ENCODE measurements at regions not wholly inside any gene's neighbourhood (a gene's known extent, or its start where the extent isn't known, plus 50 kb on each side); places are given as distances from the start of the nearest gene placed in this dataset.

- no peaks in the 10 kb centered on the region for H3K27me3 ChIP-seq (ENCODE audit: insufficient read depth, low read length, poor library complexity)
- no peak overlapping the region for H2AFZ ChIP-seq (ENCODE audit: low read depth, low read length)
- no peaks in the 10 kb centered on the region for H3K36me3 ChIP-seq (ENCODE audit: insufficient read depth, low read length)
- no peak overlapping the region for H3K9ac ChIP-seq (ENCODE audit: low read depth, low read length)
- no peak overlapping the region for H3K4me3 ChIP-seq (ENCODE audit: low read depth in 1 of 2, low read length in 2 of 2)
- TF ChIP-seq, protein P1, sequence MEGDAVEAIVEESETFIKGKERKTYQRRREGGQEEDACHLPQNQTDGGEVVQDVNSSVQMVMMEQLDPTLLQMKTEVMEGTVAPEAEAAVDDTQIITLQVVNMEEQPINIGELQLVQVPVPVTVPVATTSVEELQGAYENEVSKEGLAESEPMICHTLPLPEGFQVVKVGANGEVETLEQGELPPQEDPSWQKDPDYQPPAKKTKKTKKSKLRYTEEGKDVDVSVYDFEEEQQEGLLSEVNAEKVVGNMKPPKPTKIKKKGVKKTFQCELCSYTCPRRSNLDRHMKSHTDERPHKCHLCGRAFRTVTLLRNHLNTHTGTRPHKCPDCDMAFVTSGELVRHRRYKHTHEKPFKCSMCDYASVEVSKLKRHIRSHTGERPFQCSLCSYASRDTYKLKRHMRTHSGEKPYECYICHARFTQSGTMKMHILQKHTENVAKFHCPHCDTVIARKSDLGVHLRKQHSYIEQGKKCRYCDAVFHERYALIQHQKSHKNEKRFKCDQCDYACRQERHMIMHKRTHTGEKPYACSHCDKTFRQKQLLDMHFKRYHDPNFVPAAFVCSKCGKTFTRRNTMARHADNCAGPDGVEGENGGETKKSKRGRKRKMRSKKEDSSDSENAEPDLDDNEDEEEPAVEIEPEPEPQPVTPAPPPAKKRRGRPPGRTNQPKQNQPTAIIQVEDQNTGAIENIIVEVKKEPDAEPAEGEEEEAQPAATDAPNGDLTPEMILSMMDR (IDR thresholded peaks at IDR 0.05; ENCODE audit: borderline replicate concordance, extremely low read depth, low read length, poor library complexity, severe bottlenecking): no peak
- no peak for TF ChIP-seq EZH2 (IDR thresholded peaks at IDR 0.05; ENCODE audit: borderline replicate concordance, low read depth, low read length, severe bottlenecking)
- DNase-seq (no peak), ATAC-seq (ENCODE audit: insufficient read depth, low read depth) (no peak)
- no peak overlapping the region for H3K27ac ChIP-seq (ENCODE audit: low read length)
- H3K79me2 ChIP-seq (ENCODE audit: insufficient read depth, low read length): no peaks in the 10 kb centered on the region
- no peaks in the 10 kb centered on the region for H3K4me1 ChIP-seq (ENCODE audit: insufficient read depth, low read length)
- H3K4me2 ChIP-seq (ENCODE audit: insufficient read depth, low read length): no peak overlapping the region
- H4K20me1 ChIP-seq (ENCODE audit: insufficient read depth, low read length): no peaks in the 10 kb centered on the region
- H3K9me3 ChIP-seq (ENCODE audit: insufficient read depth, low read length, severe bottlenecking): no peaks in the 10 kb centered on the region
These were observed 322.2 kb downstream of the IRS1 start for GRCh38 chr2:226477221-226478108.

DNA sequence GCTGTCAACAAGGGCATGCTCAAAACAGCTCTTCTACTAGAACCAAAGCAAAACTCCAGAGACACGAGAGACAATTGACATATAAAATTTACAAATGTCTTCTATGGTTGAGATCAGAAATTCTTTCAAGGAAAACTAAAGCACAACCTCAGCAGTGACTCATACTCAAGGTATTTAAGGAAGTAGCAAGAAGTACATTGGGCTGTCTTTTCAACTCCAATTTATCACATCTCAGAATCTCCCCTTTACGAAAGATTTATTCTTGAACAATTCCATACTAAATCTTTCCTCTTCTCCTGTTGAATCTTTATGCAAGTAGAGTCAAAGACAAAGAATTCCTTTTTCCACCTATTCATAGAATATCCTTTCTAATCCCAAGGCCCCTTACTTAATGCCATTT is 324.0 kb downstream of the IRS1 start:
- no peak for DNase-seq
- H3K4me2 ChIP-seq (ENCODE audit: insufficient read depth, low read length): no peak overlapping the region

GRCh38 chr2:226474131-226474530 is 325.5 kb downstream of the IRS1 start:
- Histone ChIP-seq H3K4me2 (ENCODE audit: insufficient read depth, low read length) (no peak overlapping the region), H2AFZ (ENCODE audit: low read depth, low read length) (no peak overlapping the region), H3K27ac (ENCODE audit: low read length) (no peak overlapping the region), H3K4me3 (ENCODE audit: low read depth in 1 of 2, low read length in 2 of 2) (no peak overlapping the region), H3K4me1 (ENCODE audit: insufficient read depth, low read length) (no peaks in the 10 kb centered on the region), H3K79me2 (ENCODE audit: insufficient read depth, low read length) (no peaks in the 10 kb centered on the region), H4K20me1 (ENCODE audit: insufficient read depth, low read length) (no peaks in the 10 kb centered on the region), H3K27me3 (ENCODE audit: insufficient read depth, low read length, poor library complexity) (no peaks in the 10 kb centered on the region), H3K36me3 (ENCODE audit: insufficient read depth, low read length) (no peaks in the 10 kb centered on the region), H3K9ac (ENCODE audit: low read depth, low read length) (no peak overlapping the region), H3K9me3 (ENCODE audit: insufficient read depth, low read length, severe bottlenecking) (no peaks in the 10 kb centered on the region)
- ATAC-seq (ENCODE audit: insufficient read depth, low read depth) (no peak), DNase-seq (no peak)
- no peak for TF ChIP-seq EZH2 (IDR thresholded peaks at IDR 0.05; ENCODE audit: borderline replicate concordance, low read depth, low read length, severe bottlenecking)
- TF ChIP-seq, protein P1 (IDR thresholded peaks at IDR 0.05; ENCODE audit: borderline replicate concordance, extremely low read depth, low read length, poor library complexity, severe bottlenecking): no peak

More for the DNA sequence above, 324.0 kb downstream of the IRS1 start:
- Histone ChIP-seq H3K36me3 (ENCODE audit: insufficient read depth, low read length) (no peaks in the 10 kb centered on the region), H3K79me2 (ENCODE audit: insufficient read depth, low read length) (no peaks in the 10 kb centered on the region), H3K4me3 (ENCODE audit: low read depth in 1 of 2, low read length in 2 of 2) (no peak overlapping the region), H3K27me3 (ENCODE audit: insufficient read depth, low read length, poor library complexity) (no peaks in the 10 kb centered on the region), H3K27ac (ENCODE audit: low read length) (no peak overlapping the region), H3K9ac (ENCODE audit: low read depth, low read length) (no peak overlapping the region), H3K9me3 (ENCODE audit: insufficient read depth, low read length, severe bottlenecking) (no peaks in the 10 kb centered on the region), H3K4me1 (ENCODE audit: insufficient read depth, low read length) (no peaks in the 10 kb centered on the region), H4K20me1 (ENCODE audit: insufficient read depth, low read length) (no peaks in the 10 kb centered on the region), H2AFZ (ENCODE audit: low read depth, low read length) (no peak overlapping the region)
- ATAC-seq (ENCODE audit: insufficient read depth, low read depth): no peak
- no peak for TF ChIP-seq EZH2 (IDR thresholded peaks at IDR 0.05; ENCODE audit: borderline replicate concordance, low read depth, low read length, severe bottlenecking)
- TF ChIP-seq, protein P1 (IDR thresholded peaks at IDR 0.05; ENCODE audit: borderline replicate concordance, extremely low read depth, low read length, poor library complexity, severe bottlenecking): no peak
